ENCODE measurements at regions not wholly inside any gene's neighbourhood (a gene's known extent, or its start where the extent isn't known, plus 50 kb on each side); places are given as distances from the start of the nearest gene placed in this dataset.

- TF ChIP-seq, protein P1, sequence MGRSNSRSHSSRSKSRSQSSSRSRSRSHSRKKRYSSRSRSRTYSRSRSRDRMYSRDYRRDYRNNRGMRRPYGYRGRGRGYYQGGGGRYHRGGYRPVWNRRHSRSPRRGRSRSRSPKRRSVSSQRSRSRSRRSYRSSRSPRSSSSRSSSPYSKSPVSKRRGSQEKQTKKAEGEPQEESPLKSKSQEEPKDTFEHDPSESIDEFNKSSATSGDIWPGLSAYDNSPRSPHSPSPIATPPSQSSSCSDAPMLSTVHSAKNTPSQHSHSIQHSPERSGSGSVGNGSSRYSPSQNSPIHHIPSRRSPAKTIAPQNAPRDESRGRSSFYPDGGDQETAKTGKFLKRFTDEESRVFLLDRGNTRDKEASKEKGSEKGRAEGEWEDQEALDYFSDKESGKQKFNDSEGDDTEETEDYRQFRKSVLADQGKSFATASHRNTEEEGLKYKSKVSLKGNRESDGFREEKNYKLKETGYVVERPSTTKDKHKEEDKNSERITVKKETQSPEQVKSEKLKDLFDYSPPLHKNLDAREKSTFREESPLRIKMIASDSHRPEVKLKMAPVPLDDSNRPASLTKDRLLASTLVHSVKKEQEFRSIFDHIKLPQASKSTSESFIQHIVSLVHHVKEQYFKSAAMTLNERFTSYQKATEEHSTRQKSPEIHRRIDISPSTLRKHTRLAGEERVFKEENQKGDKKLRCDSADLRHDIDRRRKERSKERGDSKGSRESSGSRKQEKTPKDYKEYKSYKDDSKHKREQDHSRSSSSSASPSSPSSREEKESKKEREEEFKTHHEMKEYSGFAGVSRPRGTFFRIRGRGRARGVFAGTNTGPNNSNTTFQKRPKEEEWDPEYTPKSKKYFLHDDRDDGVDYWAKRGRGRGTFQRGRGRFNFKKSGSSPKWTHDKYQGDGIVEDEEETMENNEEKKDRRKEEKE (IDR thresholded peaks at IDR 0.05): no peak
- TF ChIP-seq IRF5 (IDR thresholded peaks at IDR 0.05; ENCODE audit: borderline replicate concordance): no peak
- TF ChIP-seq, protein P2, sequence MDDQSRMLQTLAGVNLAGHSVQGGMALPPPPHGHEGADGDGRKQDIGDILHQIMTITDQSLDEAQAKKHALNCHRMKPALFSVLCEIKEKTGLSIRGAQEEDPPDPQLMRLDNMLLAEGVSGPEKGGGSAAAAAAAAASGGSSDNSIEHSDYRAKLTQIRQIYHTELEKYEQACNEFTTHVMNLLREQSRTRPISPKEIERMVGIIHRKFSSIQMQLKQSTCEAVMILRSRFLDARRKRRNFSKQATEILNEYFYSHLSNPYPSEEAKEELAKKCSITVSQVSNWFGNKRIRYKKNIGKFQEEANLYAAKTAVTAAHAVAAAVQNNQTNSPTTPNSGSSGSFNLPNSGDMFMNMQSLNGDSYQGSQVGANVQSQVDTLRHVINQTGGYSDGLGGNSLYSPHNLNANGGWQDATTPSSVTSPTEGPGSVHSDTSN (IDR thresholded peaks at IDR 0.05; ENCODE audit: insufficient replicate concordance, low read depth, low read length): no peak
- TF ChIP-seq, protein P3, sequence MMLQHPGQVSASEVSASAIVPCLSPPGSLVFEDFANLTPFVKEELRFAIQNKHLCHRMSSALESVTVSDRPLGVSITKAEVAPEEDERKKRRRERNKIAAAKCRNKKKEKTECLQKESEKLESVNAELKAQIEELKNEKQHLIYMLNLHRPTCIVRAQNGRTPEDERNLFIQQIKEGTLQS (IDR thresholded peaks at IDR 0.05; ENCODE audit: borderline replicate concordance, extremely low read depth, low read depth, low read length): no peak
- TF ChIP-seq FOXM1 (IDR thresholded peaks at IDR 0.05; ENCODE audit: low read depth, low read length): no peak
- TF ChIP-seq PML (IDR thresholded peaks at IDR 0.05; ENCODE audit: low read length): no peak
- TF ChIP-seq, protein P4, sequence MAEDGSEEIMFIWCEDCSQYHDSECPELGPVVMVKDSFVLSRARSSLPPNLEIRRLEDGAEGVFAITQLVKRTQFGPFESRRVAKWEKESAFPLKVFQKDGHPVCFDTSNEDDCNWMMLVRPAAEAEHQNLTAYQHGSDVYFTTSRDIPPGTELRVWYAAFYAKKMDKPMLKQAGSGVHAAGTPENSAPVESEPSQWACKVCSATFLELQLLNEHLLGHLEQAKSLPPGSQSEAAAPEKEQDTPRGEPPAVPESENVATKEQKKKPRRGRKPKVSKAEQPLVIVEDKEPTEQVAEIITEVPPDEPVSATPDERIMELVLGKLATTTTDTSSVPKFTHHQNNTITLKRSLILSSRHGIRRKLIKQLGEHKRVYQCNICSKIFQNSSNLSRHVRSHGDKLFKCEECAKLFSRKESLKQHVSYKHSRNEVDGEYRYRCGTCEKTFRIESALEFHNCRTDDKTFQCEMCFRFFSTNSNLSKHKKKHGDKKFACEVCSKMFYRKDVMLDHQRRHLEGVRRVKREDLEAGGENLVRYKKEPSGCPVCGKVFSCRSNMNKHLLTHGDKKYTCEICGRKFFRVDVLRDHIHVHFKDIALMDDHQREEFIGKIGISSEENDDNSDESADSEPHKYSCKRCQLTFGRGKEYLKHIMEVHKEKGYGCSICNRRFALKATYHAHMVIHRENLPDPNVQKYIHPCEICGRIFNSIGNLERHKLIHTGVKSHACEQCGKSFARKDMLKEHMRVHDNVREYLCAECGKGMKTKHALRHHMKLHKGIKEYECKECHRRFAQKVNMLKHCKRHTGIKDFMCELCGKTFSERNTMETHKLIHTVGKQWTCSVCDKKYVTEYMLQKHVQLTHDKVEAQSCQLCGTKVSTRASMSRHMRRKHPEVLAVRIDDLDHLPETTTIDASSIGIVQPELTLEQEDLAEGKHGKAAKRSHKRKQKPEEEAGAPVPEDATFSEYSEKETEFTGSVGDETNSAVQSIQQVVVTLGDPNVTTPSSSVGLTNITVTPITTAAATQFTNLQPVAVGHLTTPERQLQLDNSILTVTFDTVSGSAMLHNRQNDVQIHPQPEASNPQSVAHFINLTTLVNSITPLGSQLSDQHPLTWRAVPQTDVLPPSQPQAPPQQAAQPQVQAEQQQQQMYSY (CRISPR knock-in tag; IDR thresholded peaks at IDR 0.05): no peak
Measured at GRCh38 chr21:22552390-22552789, 1554.2 kb downstream of the NCAM2 start (continued).
